Breast epithelium (tissue), 4 donors: ENCODE measurements at regions not wholly inside any gene's neighbourhood (a gene's known extent, or its start where the extent isn't known, plus 50 kb on each side); places are given as distances from the start of the nearest gene placed in this dataset.

Experiments used
- DNase-seq, 2 donors: peaks; one replicate each; pipeline ENCODE4 v3.0.0-alpha.2; 2019; ENCODE audit warnings: low spot score in 2 of 2
- H3K27ac ChIP-seq, 2 donors: fragments of 200-600 bp; sonication (generic) in 1 of 2; one replicate each; pipeline ENCODE4 v1.5.1; 2016 to 2019; ENCODE audit warnings: mild to moderate bottlenecking in 1 of 2
- H3K27me3 ChIP-seq, 2 donors: fragments of 200-600 bp; sonication (generic) in 1 of 2; one replicate each; pipeline versions ENCODE4 v1.5.1 to v1.6.0; 2017 to 2019; ENCODE audit warnings: control low read depth in 1 of 2, mild to moderate bottlenecking in 1 of 2
- H3K36me3 ChIP-seq: fragments of 200-600 bp; one replicate; pipeline ENCODE4 v1.5.1; 2019
- H3K4me1 ChIP-seq, 2 donors: fragments of 200-600 bp; sonication (generic); one replicate each; pipeline ENCODE4 v1.5.1; 2016 to 2019; ENCODE audit warnings: control low read depth in 1 of 2
- H3K4me3 ChIP-seq, 3 donors: fragments of 200-600 bp; sonication (generic); 1 replicate in 2 of 3; 2 replicates in 1 of 3; pipeline ENCODE4 v1.5.1; 2016 to 2019; ENCODE audit warnings: mild to moderate bottlenecking in 3 of 3, moderate library complexity in 2 of 3
- H3K9me3 ChIP-seq, 2 donors: fragments of 200-600 bp; sonication (generic) in 1 of 2; one replicate each; pipeline ENCODE4 v1.5.1; 2016 to 2019; ENCODE audit warnings: control low read depth in 1 of 2
- CTCF ChIP-seq, 3 donors: fragments of 450-650 bp; IDR thresholded peaks; one replicate each; pipeline ENCODE4 v1.5.1; 2016 to 2017; ENCODE audit warnings: antibody characterized with exemption in 3 of 3, mild to moderate bottlenecking in 3 of 3, moderate library complexity in 3 of 3
- POLR2A ChIP-seq: fragments of 450-650 bp; IDR thresholded peaks from one replicate; pipeline ENCODE4 v1.6.1; 2016; ENCODE audit warnings: antibody characterized with exemption, mild to moderate bottlenecking, moderate library complexity
- POLR2AphosphoS5 ChIP-seq, 3 donors: sonication (generic); formaldehyde crosslinking; IDR thresholded peaks; one replicate each; pipeline ENCODE4 v1.6.1; 2017; ENCODE audit warnings: antibody characterized with exemption in 3 of 3
- intact Hi-C: fragments of 100-400 bp; cut with DNase I; formaldehyde crosslinking; loops from one replicate; pipeline ENCODE4 v1.15.1; 2023; ENCODE audit warnings: low total_unique reads

GRCh38 chr2:176525086-176525485, 255.8 kb downstream of the MTX2 start:
- TF ChIP-seq POLR2A (no peak), POLR2AphosphoS5 (IDR thresholded peaks at IDR 0.05) (no peak), CTCF (IDR thresholded peaks at IDR 0.05) (no peak)
- no peaks in the 10 kb centered on the region for H3K9me3 ChIP-seq
- intact Hi-C loops = no loop called here
- DNase-seq = no peak
- no peaks in the 10 kb centered on the region for H3K4me1 ChIP-seq
- no peaks in the 10 kb centered on the region for H3K36me3 ChIP-seq
- H3K4me3 ChIP-seq = no peak overlapping the region
- no peak overlapping the region for H3K27ac ChIP-seq
- no peaks in the 10 kb centered on the region for H3K27me3 ChIP-seq

- Histone ChIP-seq H3K27me3 (peaks cover 0 to 3% of the 10 kb centered on the region in 2 donors), H3K4me1 (no peaks in the 10 kb centered on the region), H3K9me3 (no peaks in the 10 kb centered on the region), H3K27ac (no peak overlapping the region), H3K4me3 (no peak overlapping the region), H3K36me3 (no peaks in the 10 kb centered on the region)
- intact Hi-C loops = no loop called here
- TF ChIP-seq POLR2AphosphoS5 (IDR thresholded peaks at IDR 0.05) (no peak), POLR2A (no peak), CTCF (IDR thresholded peaks at IDR 0.05) (no peak)
- DNase-seq = no peak
These were observed 258.0 kb downstream of the MTX2 start for GRCh38 chr2:176526995-176527901.

GRCh38 chr2:176531608-176532007, 262.4 kb downstream of the MTX2 start:
- H3K4me1 ChIP-seq = no peaks in the 10 kb centered on the region
- H3K9me3 ChIP-seq = no peaks in the 10 kb centered on the region
- no peak overlapping the region for H3K27ac ChIP-seq
- H3K4me3 ChIP-seq = no peak overlapping the region
- intact Hi-C loops = no loop called here
- TF ChIP-seq CTCF (IDR thresholded peaks at IDR 0.05) = no peak
- no peak for TF ChIP-seq POLR2A
- no peak for TF ChIP-seq POLR2AphosphoS5 (IDR thresholded peaks at IDR 0.05)
- no peaks in the 10 kb centered on the region for H3K36me3 ChIP-seq
- peaks cover 0 to 3% of the 10 kb centered on the region in 2 donors for H3K27me3 ChIP-seq
- DNase-seq = no peak

- H3K27ac ChIP-seq = no peak overlapping the region
- TF ChIP-seq POLR2AphosphoS5 (IDR thresholded peaks at IDR 0.05) = no peak
- TF ChIP-seq CTCF (IDR thresholded peaks at IDR 0.05) = no peak
- TF ChIP-seq POLR2A = no peak
- no peaks in the 10 kb centered on the region for H3K9me3 ChIP-seq
- H3K36me3 ChIP-seq = no peaks in the 10 kb centered on the region
- H3K27me3 ChIP-seq = peaks cover 0 to 3% of the 10 kb centered on the region in 2 donors
- DNase-seq = no peak
- H3K4me3 ChIP-seq = no peak overlapping the region
- intact Hi-C loops = no loop called here
- H3K4me1 ChIP-seq = no peaks in the 10 kb centered on the region
These were observed 264.4 kb downstream of the MTX2 start for GRCh38 chr2:176533505-176534193.
